BE2C (cell line): ENCODE measurements at regions not wholly inside any gene's neighbourhood (a gene's known extent, or its start where the extent isn't known, plus 50 kb on each side); places are given as distances from the start of the nearest gene placed in this dataset.

Source experiments
- DNase-seq: peaks from one replicate; pipeline ENCODE4 v3.0.0-alpha.2; 2020
- H3K27me3 ChIP-seq: fragments of 250-450 bp; sonication (Bioruptor Pico); 2 replicates; pipeline ENCODE4 v1.5.1; 2020; ENCODE audit warnings: mild to moderate bottlenecking
- H3K36me3 ChIP-seq: fragments of 250-450 bp; sonication (Bioruptor Pico); 2 replicates; pipeline ENCODE4 v1.5.1; 2020; ENCODE audit warnings: mild to moderate bottlenecking
- H3K4me1 ChIP-seq: fragments of 250-450 bp; sonication (Bioruptor Pico); 2 replicates; pipeline ENCODE4 v1.5.1; 2020
- H3K4me3 ChIP-seq: 2 replicates; pipeline ENCODE4 v1.5.1; 2011; ENCODE audit warnings: low read depth, low read length
- H3K9me3 ChIP-seq: fragments of 250-450 bp; sonication (Bioruptor Pico); 2 replicates; pipeline ENCODE4 v1.5.1; 2020
- TF ChIP-seq, protein P1 (sequence below): IDR thresholded peaks from 2 replicates; pipeline ENCODE4 v1.5.1; 2012; ENCODE audit warnings: mild to moderate bottlenecking, low read depth, low read length

GRCh38 chr13:80428349-80429096 is 87.6 kb upstream of the SPRY2 start:
- Histone ChIP-seq H3K4me3 (no peak overlapping the region), H3K9me3 (no peaks in the 10 kb centered on the region), H3K4me1 (no peaks in the 10 kb centered on the region), H3K36me3 (no peaks in the 10 kb centered on the region; the same call in 1 of the 2 replicates), H3K27me3 (no peaks in the 10 kb centered on the region)
- TF ChIP-seq, protein P1, sequence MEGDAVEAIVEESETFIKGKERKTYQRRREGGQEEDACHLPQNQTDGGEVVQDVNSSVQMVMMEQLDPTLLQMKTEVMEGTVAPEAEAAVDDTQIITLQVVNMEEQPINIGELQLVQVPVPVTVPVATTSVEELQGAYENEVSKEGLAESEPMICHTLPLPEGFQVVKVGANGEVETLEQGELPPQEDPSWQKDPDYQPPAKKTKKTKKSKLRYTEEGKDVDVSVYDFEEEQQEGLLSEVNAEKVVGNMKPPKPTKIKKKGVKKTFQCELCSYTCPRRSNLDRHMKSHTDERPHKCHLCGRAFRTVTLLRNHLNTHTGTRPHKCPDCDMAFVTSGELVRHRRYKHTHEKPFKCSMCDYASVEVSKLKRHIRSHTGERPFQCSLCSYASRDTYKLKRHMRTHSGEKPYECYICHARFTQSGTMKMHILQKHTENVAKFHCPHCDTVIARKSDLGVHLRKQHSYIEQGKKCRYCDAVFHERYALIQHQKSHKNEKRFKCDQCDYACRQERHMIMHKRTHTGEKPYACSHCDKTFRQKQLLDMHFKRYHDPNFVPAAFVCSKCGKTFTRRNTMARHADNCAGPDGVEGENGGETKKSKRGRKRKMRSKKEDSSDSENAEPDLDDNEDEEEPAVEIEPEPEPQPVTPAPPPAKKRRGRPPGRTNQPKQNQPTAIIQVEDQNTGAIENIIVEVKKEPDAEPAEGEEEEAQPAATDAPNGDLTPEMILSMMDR, result no peak
- no peak for DNase-seq

DNA sequence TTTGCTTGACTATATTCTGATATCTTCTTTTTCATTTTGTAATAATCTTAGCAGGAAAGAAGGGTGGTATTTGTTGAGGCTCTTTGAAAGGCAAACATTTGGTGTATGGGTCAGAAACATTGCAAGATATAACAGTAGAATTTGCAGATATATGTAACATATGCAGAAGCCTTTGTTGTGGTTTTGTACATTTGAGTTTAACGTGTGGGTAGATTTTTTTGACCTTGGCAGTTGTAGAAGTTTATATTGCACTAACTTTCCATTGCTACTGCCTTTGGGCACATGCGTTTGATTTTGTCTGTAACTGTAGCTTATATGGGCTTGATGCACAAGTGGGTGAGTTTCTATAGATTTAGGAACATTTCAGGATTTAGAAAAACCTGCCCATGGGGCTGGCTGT is 78.5 kb upstream of the SPRY2 start:
- Histone ChIP-seq H3K4me1 (no peaks in the 10 kb centered on the region), H3K9me3 (peaks cover 3% of the 10 kb centered on the region; the same call in 1 of the 2 replicates), H3K4me3 (no peak overlapping the region), H3K36me3 (no peaks in the 10 kb centered on the region), H3K27me3 (no peaks in the 10 kb centered on the region)
- no peak for DNase-seq
- TF ChIP-seq, protein P1, result no peak

DNA sequence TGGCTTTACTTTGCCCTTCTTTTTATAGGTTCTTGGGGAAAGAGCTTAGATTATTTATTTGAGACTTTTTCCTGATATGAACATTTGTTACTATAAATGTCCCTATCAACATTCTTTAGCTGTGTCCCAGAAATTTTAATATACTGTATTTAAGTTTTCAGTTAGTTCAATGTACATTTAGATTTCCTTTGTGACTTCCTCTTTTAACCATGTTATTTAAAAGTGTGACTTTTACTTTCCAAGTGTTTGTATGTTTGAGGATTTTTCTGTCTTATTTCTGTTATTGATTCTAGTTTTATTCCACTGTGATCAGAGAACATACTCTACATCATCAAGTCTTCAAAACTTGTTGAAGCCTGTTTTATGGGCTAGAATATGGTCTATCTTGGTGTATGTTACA is 72.7 kb upstream of the SPRY2 start:
- no peak overlapping the region for H3K4me3 ChIP-seq
- no peaks in the 10 kb centered on the region for H3K36me3 ChIP-seq
- H3K27me3 ChIP-seq, result no peaks in the 10 kb centered on the region
- DNase-seq, result no peak
- TF ChIP-seq, protein P1, result no peak
- H3K9me3 ChIP-seq, result peaks cover 3% of the 10 kb centered on the region; the same call in 1 of the 2 replicates
- H3K4me1 ChIP-seq, result peaks cover 4% of the 10 kb centered on the region

DNA sequence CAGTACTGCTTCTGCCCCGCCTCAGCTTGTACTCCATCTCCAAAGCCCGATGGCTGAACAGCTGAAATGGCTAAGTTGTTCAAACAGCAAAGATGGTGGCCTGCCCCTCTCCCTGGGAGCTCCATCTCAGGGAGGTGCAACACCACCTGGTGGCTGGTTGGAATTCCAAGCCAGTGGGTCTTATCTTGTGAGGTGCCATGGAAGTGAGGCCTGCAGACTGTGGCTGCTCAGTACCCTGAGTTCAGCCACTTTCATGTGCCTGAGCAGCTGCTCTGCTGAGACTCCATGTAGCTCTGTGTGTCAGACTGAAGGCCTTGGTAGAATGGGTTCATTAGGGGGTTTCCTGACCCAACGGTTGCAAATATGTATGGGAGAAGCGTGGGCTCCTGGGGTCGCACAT is 67.3 kb upstream of the SPRY2 start:
- no peaks in the 10 kb centered on the region for H3K36me3 ChIP-seq
- peaks cover 4% of the 10 kb centered on the region for H3K4me1 ChIP-seq
- no peaks in the 10 kb centered on the region for H3K27me3 ChIP-seq
- H3K9me3 ChIP-seq, result no peaks in the 10 kb centered on the region
- H3K4me3 ChIP-seq, result no peak overlapping the region
- peak; percentile 23 for DNase-seq
- TF ChIP-seq, protein P1, result peak; percentile 39

DNA sequence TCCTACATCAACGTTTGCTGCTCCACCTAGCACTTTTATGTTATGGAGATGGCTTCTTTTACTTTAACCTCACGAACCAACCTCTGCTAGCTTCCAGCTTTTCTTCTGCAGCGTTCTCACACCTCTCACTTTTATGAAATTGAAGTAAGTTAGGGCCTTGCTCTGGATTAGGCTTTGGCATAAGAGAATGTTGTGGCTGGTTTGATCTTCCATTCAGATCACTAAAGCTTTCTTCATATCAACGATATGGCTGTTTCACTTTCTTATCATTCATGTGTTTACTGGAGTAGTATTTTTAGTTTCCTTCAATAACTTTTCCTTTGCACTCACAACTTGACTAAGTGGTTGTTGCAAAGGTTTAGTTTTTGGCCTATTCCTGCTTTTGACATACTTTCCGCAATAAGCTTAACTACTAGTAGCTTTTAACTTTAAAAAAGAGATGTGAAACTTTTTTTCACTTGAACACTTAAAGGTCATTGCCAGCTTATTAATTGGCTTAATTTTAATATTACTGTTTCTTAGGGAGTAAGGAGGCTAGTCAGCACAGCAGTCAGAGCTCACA is 60.0 kb upstream of the SPRY2 start:
- Histone ChIP-seq H3K4me1 (no peaks in the 10 kb centered on the region), H3K4me3 (no peak overlapping the region), H3K9me3 (no peaks in the 10 kb centered on the region), H3K36me3 (no peaks in the 10 kb centered on the region), H3K27me3 (no peaks in the 10 kb centered on the region)
- TF ChIP-seq, protein P1, result no peak
- no peak for DNase-seq

GRCh38 chr13:80400164-80400864 is 59.4 kb upstream of the SPRY2 start:
- no peaks in the 10 kb centered on the region for H3K27me3 ChIP-seq
- DNase-seq, result no peak
- TF ChIP-seq, protein P1, result no peak
- H3K4me1 ChIP-seq, result no peaks in the 10 kb centered on the region
- H3K4me3 ChIP-seq, result no peak overlapping the region
- H3K36me3 ChIP-seq, result no peaks in the 10 kb centered on the region
- H3K9me3 ChIP-seq, result no peaks in the 10 kb centered on the region
